Natural killer cell treated with Interleukin-12 subunit alpha and Interleukin-12 subunit beta and Interleukin-15 and Interleukin-18, amount 100 ng/mL, for 72 hours (primary cell): ENCODE measurements at regions not wholly inside any gene's neighbourhood (a gene's known extent, or its start where the extent isn't known, plus 50 kb on each side); places are given as distances from the start of the nearest gene placed in this dataset.
"Not testable (repeated sequence)": the region's sequence is repeated elsewhere in the genome, so short reads cannot be mapped to it uniquely, and the experiment has no call there.

ENCODE experiments used
- ATAC-seq, 2 donors: fragments of 150-1000 bp; cut with Tn5 transposase in 1 of 2; sonication (Bioruptor Pico), chemical (Tn5 transposase) in 1 of 2; 2 replicates each; pipeline ENCODE4 v1.10.0; 2021
- DNase-seq: peaks from one replicate; pipeline ENCODE4 v3.0.0; 2022; ENCODE audit warnings: low spot score
- H3K27ac Mint-ChIP-seq, 2 donors: 1 replicate in 1 of 2; 2 replicates in 1 of 2; pipeline ENCODE4 v1.8.0; 2022; ENCODE audit warnings: mixed read lengths in 2 of 2, mild to moderate bottlenecking in 1 of 2, moderate library complexity in 1 of 2
- H3K27me3 Mint-ChIP-seq, 2 donors: 1 replicate in 1 of 2; 2 replicates in 1 of 2; pipeline ENCODE4 v1.8.0; 2022; ENCODE audit warnings: mixed read lengths in 2 of 2
- H3K36me3 Mint-ChIP-seq: one replicate; pipeline ENCODE4 v1.8.0; 2022; ENCODE audit warnings: mixed read lengths
- H3K4me1 Mint-ChIP-seq, 2 donors: 1 replicate in 1 of 2; 2 replicates in 1 of 2; pipeline ENCODE4 v1.8.0; 2022; ENCODE audit warnings: low read depth in 2 of 2, mixed read lengths in 2 of 2, mild to moderate bottlenecking in 1 of 2
- H3K4me3 Mint-ChIP-seq: one replicate; pipeline ENCODE4 v1.8.0; 2022; ENCODE audit warnings: mixed read lengths
- H3K9me3 Mint-ChIP-seq: 2 replicates; pipeline ENCODE4 v1.8.0; 2022; ENCODE audit warnings: mixed read lengths

- ATAC-seq (no peak), DNase-seq (no peak)
- H3K27ac Mint-ChIP-seq, result no peak overlapping the region
- peaks cover 14 to 31% of the 10 kb centered on the region in 2 donors for H3K27me3 Mint-ChIP-seq
- no peaks in the 10 kb centered on the region for H3K9me3 Mint-ChIP-seq
- no peaks in the 10 kb centered on the region for H3K36me3 Mint-ChIP-seq
- peaks cover 0 to 2% of the 10 kb centered on the region in 2 donors for H3K4me1 Mint-ChIP-seq
- H3K4me3 Mint-ChIP-seq, result no peak overlapping the region
Measured at GRCh38 chr1:18571275-18571674, 59.4 kb upstream of the PAX7 start.

GRCh38 chr1:18572022-18572880 is 58.4 kb upstream of the PAX7 start:
- Mint-ChIP-seq H3K36me3 (no peaks in the 10 kb centered on the region), H3K4me3 (no peak overlapping the region), H3K4me1 (peaks cover 0 to 2% of the 10 kb centered on the region in 2 donors), H3K27ac (no peak overlapping the region), H3K27me3 (peaks cover 16 to 26% of the 10 kb centered on the region in 2 donors), H3K9me3 (no peaks in the 10 kb centered on the region)
- no peak for DNase-seq
- ATAC-seq, result no peak

DNA sequence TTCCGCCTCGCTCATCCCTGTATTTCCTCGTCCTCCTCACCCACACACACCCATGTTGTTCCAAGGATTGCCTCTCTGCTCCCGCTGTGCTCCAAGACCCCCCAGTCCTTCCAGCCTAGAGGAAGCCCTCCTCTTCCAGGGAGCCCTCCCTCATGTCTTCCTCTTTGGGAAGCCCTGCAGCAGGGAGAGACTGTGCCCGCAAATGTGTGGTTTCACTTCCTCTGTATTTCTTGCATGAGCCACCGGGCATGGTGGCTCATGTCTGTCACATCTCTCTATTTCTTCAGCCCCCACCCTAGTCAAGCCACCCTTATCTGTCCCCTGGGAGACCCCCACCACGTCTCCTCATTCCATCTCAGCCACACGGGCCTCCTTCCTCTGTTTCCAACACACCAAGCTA is 57.5 kb upstream of the PAX7 start:
- H3K4me1 Mint-ChIP-seq, result peaks cover 0 to 2% of the 10 kb centered on the region in 2 donors
- H3K9me3 Mint-ChIP-seq, result no peaks in the 10 kb centered on the region
- DNase-seq (no peak), ATAC-seq (no peak)
- no peak overlapping the region for H3K4me3 Mint-ChIP-seq
- H3K36me3 Mint-ChIP-seq, result no peaks in the 10 kb centered on the region
- H3K27me3 Mint-ChIP-seq, result peaks cover 16 to 23% of the 10 kb centered on the region in 2 donors
- H3K27ac Mint-ChIP-seq, result no peak overlapping the region

GRCh38 chr1:18574754-18575153 is 55.9 kb upstream of the PAX7 start:
- no peak overlapping the region for H3K4me3 Mint-ChIP-seq
- peaks cover 0 to 2% of the 10 kb centered on the region in 2 donors for H3K4me1 Mint-ChIP-seq
- no peak overlapping the region for H3K27ac Mint-ChIP-seq
- DNase-seq (no peak), ATAC-seq (no peak)
- H3K36me3 Mint-ChIP-seq, result no peaks in the 10 kb centered on the region
- no peaks in the 10 kb centered on the region for H3K9me3 Mint-ChIP-seq
- H3K27me3 Mint-ChIP-seq, result peaks cover 14 to 15% of the 10 kb centered on the region in 2 donors

GRCh38 chr1:18575620-18576019 is 55.0 kb upstream of the PAX7 start:
- peaks cover 9 to 10% of the 10 kb centered on the region in 2 donors for H3K27me3 Mint-ChIP-seq
- no peak overlapping the region for H3K27ac Mint-ChIP-seq
- ATAC-seq (peak in 1 of 2 donors; percentile 62), DNase-seq (no peak)
- H3K9me3 Mint-ChIP-seq, result no peaks in the 10 kb centered on the region
- H3K4me1 Mint-ChIP-seq, result peaks cover 0 to 2% of the 10 kb centered on the region in 2 donors
- H3K36me3 Mint-ChIP-seq, result no peaks in the 10 kb centered on the region
- no peak overlapping the region for H3K4me3 Mint-ChIP-seq

GRCh38 chr1:18578271-18578670 is 52.4 kb upstream of the PAX7 start:
- Mint-ChIP-seq H3K27me3 (peaks cover 11% of the 10 kb centered on the region in 2 donors), H3K4me1 (peaks cover 0 to 2% of the 10 kb centered on the region in 2 donors), H3K36me3 (no peaks in the 10 kb centered on the region), H3K9me3 (no peaks in the 10 kb centered on the region), H3K4me3 (no peak overlapping the region), H3K27ac (no peak overlapping the region)
- no peak for DNase-seq
- ATAC-seq, result no peak

DNA sequence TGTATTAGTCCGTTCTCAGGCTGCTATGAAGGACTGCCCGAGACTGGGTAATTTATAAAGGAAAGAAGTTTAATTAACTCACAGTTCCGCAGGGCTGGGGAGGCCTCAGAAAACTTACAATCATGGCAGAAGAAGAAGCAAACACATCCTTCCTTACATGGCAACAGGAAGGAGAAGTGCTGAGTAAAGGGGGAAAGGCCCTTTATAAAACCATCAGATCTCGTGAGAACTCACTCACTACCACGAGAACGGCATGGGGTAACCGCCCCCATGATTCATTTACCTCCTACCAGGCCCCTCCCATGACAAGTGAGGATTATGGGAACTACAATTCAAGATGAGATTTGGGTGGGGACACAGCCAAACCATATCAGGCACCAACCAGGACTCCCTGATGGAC is 51.4 kb upstream of the PAX7 start:
- H3K27ac Mint-ChIP-seq, H3K4me1 Mint-ChIP-seq, ATAC-seq, H3K9me3 Mint-ChIP-seq, H3K36me3 Mint-ChIP-seq, DNase-seq, H3K4me3 Mint-ChIP-seq: not testable (repeated sequence)
- peaks cover 5 to 13% of the 10 kb centered on the region in 2 donors for H3K27me3 Mint-ChIP-seq

GRCh38 chr1:18580047-18580446 is 50.6 kb upstream of the PAX7 start:
- H3K27ac Mint-ChIP-seq, result no peak overlapping the region
- H3K36me3 Mint-ChIP-seq, result no peaks in the 10 kb centered on the region
- ATAC-seq, result no peak
- peaks cover 5 to 18% of the 10 kb centered on the region in 2 donors for H3K27me3 Mint-ChIP-seq
- H3K9me3 Mint-ChIP-seq, result no peaks in the 10 kb centered on the region
- no peak for DNase-seq
- H3K4me1 Mint-ChIP-seq, result peaks cover 0 to 2% of the 10 kb centered on the region in 2 donors
- no peak overlapping the region for H3K4me3 Mint-ChIP-seq

DNA sequence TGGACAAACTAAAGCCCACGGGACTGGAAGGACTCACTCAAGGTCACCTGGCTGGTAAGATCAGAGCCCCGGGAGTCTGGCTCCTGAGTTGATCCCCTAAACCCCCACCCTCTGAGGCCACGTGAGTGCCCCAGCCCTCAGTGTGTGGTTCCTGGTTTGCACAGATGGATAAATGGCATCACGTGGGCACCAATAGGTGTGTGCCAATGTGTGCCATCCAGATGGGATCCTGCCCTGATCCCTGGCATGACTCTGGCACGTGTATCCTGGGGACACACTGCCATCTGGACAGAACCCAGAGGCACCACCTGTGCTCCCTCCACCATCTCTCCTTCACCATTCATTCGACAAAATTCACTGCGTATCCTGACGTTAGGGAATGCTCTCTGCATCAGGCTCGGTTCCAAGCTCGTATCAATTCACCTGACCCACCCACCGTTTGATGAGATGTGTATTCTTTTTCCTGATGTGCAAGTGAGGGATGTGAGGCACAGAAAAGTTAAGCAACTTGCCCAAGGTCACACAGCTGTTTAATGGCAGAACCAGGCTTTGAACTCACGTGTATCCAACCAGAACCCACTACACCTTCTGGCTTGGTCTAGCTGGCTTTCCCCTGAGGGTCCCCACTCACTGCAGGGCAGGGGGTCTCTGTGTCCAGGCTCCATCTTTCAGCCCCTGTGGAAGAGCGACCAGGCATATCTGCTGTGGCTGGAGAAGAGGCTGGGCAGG is 49.8 kb upstream of the PAX7 start:
- no peak overlapping the region for H3K27ac Mint-ChIP-seq
- DNase-seq (no peak), ATAC-seq (no peak)
- no peak overlapping the region for H3K4me3 Mint-ChIP-seq
- no peaks in the 10 kb centered on the region for H3K9me3 Mint-ChIP-seq
- peaks cover 5 to 16% of the 10 kb centered on the region in 2 donors for H3K27me3 Mint-ChIP-seq
- H3K4me1 Mint-ChIP-seq, result no peaks in the 10 kb centered on the region
- no peaks in the 10 kb centered on the region for H3K36me3 Mint-ChIP-seq
